Peyer's patch (tissue), 4 donors: ENCODE measurements at regions not wholly inside any gene's neighbourhood (a gene's known extent, or its start where the extent isn't known, plus 50 kb on each side); places are given as distances from the start of the nearest gene placed in this dataset.

Source experiments
- DNase-seq, 3 donors: peaks; one replicate each; pipeline ENCODE4 v3.0.0-alpha.2; 2017 to 2019
- H3K27ac ChIP-seq, 4 donors: fragments of 200-600 bp; sonication (generic); one replicate each; pipeline ENCODE4 v1.5.1; 2016 to 2019
- H3K27me3 ChIP-seq, 2 donors: fragments of 200-600 bp; sonication (generic); one replicate each; pipeline ENCODE4 v1.5.1; 2019
- H3K36me3 ChIP-seq, 3 donors: fragments of 200-600 bp; sonication (generic); one replicate each; pipeline ENCODE4 v1.5.1; 2016 to 2019
- H3K4me1 ChIP-seq, 4 donors: fragments of 200-600 bp; sonication (generic); one replicate each; pipeline ENCODE4 v1.5.1; 2016 to 2019
- H3K4me3 ChIP-seq, 4 donors: fragments of 200-600 bp; sonication (generic); 1 replicate in 3 of 4; 2 replicates in 1 of 4; pipeline ENCODE4 v1.5.1; 2016 to 2019; ENCODE audit warnings: mild to moderate bottlenecking in 1 of 4
- H3K9me3 ChIP-seq, 4 donors: fragments of 200-600 bp; sonication (generic); one replicate each; pipeline ENCODE4 v1.5.1; 2016 to 2019; ENCODE audit warnings: mild to moderate bottlenecking in 1 of 4
- CTCF ChIP-seq, 6 experiments: fragments of 450-650 bp in 4 of 6; fragments of 200-600 bp in 2 of 6; sonication (generic) in 1 of 6; IDR thresholded peaks; one replicate each; pipeline ENCODE4 v1.5.1; 2017 to 2019; ENCODE audit warnings: antibody characterized with exemption in 6 of 6, mild to moderate bottlenecking in 3 of 6, moderate library complexity in 1 of 6
- POLR2A ChIP-seq, 2 donors: fragments of 450-650 bp; IDR thresholded peaks; one replicate each; pipeline ENCODE4 v1.5.1; 2017; ENCODE audit warnings: antibody characterized with exemption in 2 of 2, mild to moderate bottlenecking in 2 of 2, moderate library complexity in 2 of 2

- Histone ChIP-seq H3K36me3 (no peaks in the 10 kb centered on the region), H3K4me1 (no peaks in the 10 kb centered on the region), H3K27me3 (no peaks in the 10 kb centered on the region), H3K9me3 (no peaks in the 10 kb centered on the region), H3K27ac (no peak overlapping the region), H3K4me3 (no peak overlapping the region)
- TF ChIP-seq POLR2A (IDR thresholded peaks at IDR 0.05) (no peak), CTCF (IDR thresholded peaks at IDR 0.05) (no peak)
- DNase-seq, result no peak
These were observed 65.4 kb upstream of the ARGLU1 start for GRCh38 chr13:106633321-106633720.

GRCh38 chr13:106630650-106631049 is 62.7 kb upstream of the ARGLU1 start:
- no peak overlapping the region for H3K27ac ChIP-seq
- no peak for DNase-seq
- no peaks in the 10 kb centered on the region for H3K4me1 ChIP-seq
- TF ChIP-seq CTCF (IDR thresholded peaks at IDR 0.05), result no peak
- TF ChIP-seq POLR2A (IDR thresholded peaks at IDR 0.05), result no peak
- no peaks in the 10 kb centered on the region for H3K9me3 ChIP-seq
- no peak overlapping the region for H3K4me3 ChIP-seq
- H3K36me3 ChIP-seq, result no peaks in the 10 kb centered on the region
- H3K27me3 ChIP-seq, result no peaks in the 10 kb centered on the region

GRCh38 chr13:106630162-106630561 is 62.2 kb upstream of the ARGLU1 start:
- Histone ChIP-seq H3K4me3 (no peak overlapping the region), H3K9me3 (no peaks in the 10 kb centered on the region), H3K27ac (no peak overlapping the region), H3K36me3 (no peaks in the 10 kb centered on the region), H3K4me1 (no peaks in the 10 kb centered on the region), H3K27me3 (no peaks in the 10 kb centered on the region)
- no peak for TF ChIP-seq CTCF (IDR thresholded peaks at IDR 0.05)
- TF ChIP-seq POLR2A (IDR thresholded peaks at IDR 0.05), result no peak
- DNase-seq, result no peak

GRCh38 chr13:106628936-106629659 is 61.2 kb upstream of the ARGLU1 start:
- Histone ChIP-seq H3K27me3 (no peaks in the 10 kb centered on the region), H3K4me3 (no peak overlapping the region), H3K4me1 (no peaks in the 10 kb centered on the region), H3K27ac (no peak overlapping the region), H3K9me3 (no peaks in the 10 kb centered on the region), H3K36me3 (no peaks in the 10 kb centered on the region)
- DNase-seq, result no peak
- TF ChIP-seq CTCF (IDR thresholded peaks at IDR 0.05), result no peak
- no peak for TF ChIP-seq POLR2A (IDR thresholded peaks at IDR 0.05)

- Histone ChIP-seq H3K27me3 (no peaks in the 10 kb centered on the region), H3K27ac (no peak overlapping the region)
- TF ChIP-seq POLR2A (IDR thresholded peaks at IDR 0.05), result no peak
- TF ChIP-seq CTCF (IDR thresholded peaks at IDR 0.05), result no peak
These were observed 58.5 kb upstream of the ARGLU1 start for GRCh38 chr13:106626473-106626872.

GRCh38 chr13:106625578-106625977 is 57.6 kb upstream of the ARGLU1 start:
- H3K4me1 ChIP-seq, result no peaks in the 10 kb centered on the region
- no peaks in the 10 kb centered on the region for H3K9me3 ChIP-seq
- H3K27ac ChIP-seq, result no peak overlapping the region
- H3K4me3 ChIP-seq, result no peak overlapping the region
- no peak for TF ChIP-seq CTCF (IDR thresholded peaks at IDR 0.05)
- no peak for TF ChIP-seq POLR2A (IDR thresholded peaks at IDR 0.05)
- no peak for DNase-seq
- H3K36me3 ChIP-seq, result no peaks in the 10 kb centered on the region
- H3K27me3 ChIP-seq, result no peaks in the 10 kb centered on the region

More at GRCh38 chr13:106626473-106626872, 58.5 kb upstream of the ARGLU1 start:
- DNase-seq, result no peak
- Histone ChIP-seq H3K4me3 (no peak overlapping the region), H3K4me1 (no peaks in the 10 kb centered on the region), H3K9me3 (no peaks in the 10 kb centered on the region), H3K36me3 (no peaks in the 10 kb centered on the region)
